ENCODE measurements at regions not wholly inside any gene's neighbourhood (a gene's known extent, or its start where the extent isn't known, plus 50 kb on each side); places are given as distances from the start of the nearest gene placed in this dataset.

DNA sequence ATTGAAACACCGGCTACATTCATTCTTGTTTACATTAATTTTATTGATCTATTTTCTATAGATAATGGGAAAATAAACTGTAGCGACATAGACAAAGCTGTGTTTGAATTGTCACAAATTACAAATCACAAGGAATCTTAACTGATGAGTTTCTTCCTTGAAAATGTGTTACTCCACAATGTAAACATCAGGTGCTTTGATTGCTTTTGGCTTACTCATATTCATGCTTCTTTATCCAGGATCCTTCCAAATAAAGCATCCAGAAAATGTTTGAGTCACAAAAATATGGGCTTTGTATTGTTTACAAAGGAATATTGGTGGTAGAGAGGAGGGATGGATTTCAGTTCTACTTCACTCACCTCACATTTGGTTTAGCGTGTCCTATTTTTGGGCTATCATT lies 64.0 kb downstream of the BMP2 start:
- no peak overlapping the region for H3K4ac ChIP-seq (ENCODE audit: low read depth, low read length)
- H3K9ac ChIP-seq (ENCODE audit: low read length) = no peak overlapping the region
- H3K18ac ChIP-seq (ENCODE audit: low read length) = no peak overlapping the region
- H2BK120ac ChIP-seq (ENCODE audit: insufficient read depth, low read length, poor library complexity) = no peak overlapping the region
- no peak overlapping the region for H2AFZ ChIP-seq (ENCODE audit: insufficient read depth, low read length, poor library complexity)
- H2BK12ac ChIP-seq (ENCODE audit: low read length) = no peak overlapping the region
- no peaks in the 10 kb centered on the region for H3K36me3 ChIP-seq (ENCODE audit: control insufficient read depth in 1 of 2, insufficient read depth in 2 of 2, low read length in 2 of 2)
- no peaks in the 10 kb centered on the region for H3K27me3 ChIP-seq (ENCODE audit: insufficient read depth, low read length)
- H3K23ac ChIP-seq (ENCODE audit: low read length) = no peak overlapping the region
- no peak overlapping the region for H2BK5ac ChIP-seq (ENCODE audit: low read depth, low read length, poor library complexity)
- no peak overlapping the region for H4K8ac ChIP-seq (ENCODE audit: low read depth, low read length)
- DNase-seq = no peak
- H3K79me1 ChIP-seq (ENCODE audit: low read length) = no peaks in the 10 kb centered on the region
- no peaks in the 10 kb centered on the region for H3K79me2 ChIP-seq (ENCODE audit: control insufficient read depth, insufficient read depth, low read length, poor library complexity)
- H3K14ac ChIP-seq (ENCODE audit: low read length) = no peak overlapping the region
- H3K9me3 ChIP-seq (ENCODE audit: insufficient read depth, low read depth, low read length) = no peaks in the 10 kb centered on the region
- no peaks in the 10 kb centered on the region for H3K4me1 ChIP-seq (ENCODE audit: control insufficient read depth in 1 of 2, insufficient read depth in 2 of 2, low read length in 2 of 2)
- no peak overlapping the region for H4K91ac ChIP-seq (ENCODE audit: low read depth, low read length)
- no peak overlapping the region for H3K4me2 ChIP-seq (ENCODE audit: low read length)
- H4K12ac ChIP-seq (ENCODE audit: low read depth, low read length) = no peak overlapping the region
- no CpG with 5 or more reads among the region's 3 CpGs for WGBS (ENCODE audit: extremely low coverage, insufficient coverage, insufficient read length)
- H2AK5ac ChIP-seq (ENCODE audit: low read length) = no peak overlapping the region
- no peak overlapping the region for H3K27ac ChIP-seq (ENCODE audit: low read depth, low read length)
- H3K4me3 ChIP-seq (ENCODE audit: low read depth, low read length) = no peak overlapping the region

DNA sequence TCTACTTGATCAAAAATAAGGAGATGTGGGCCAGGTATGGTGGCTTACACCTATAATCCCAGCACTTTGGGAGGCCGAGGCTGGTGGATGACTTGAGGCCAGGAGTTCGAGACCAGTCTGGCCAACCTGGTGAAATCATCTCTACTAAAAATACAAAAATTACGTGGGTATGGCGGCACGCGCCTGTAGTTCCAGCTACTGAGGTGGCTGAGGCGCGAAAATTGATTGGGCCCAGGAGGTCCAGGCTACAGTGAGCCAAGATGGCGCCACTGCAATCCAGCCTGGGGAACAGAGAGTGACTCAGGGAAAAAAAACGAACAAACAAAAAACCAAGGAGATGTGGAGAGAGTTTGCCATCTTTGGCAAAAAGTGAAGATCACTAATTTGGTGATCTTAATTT lies 65.3 kb downstream of the BMP2 start:
- Histone ChIP-seq H3K23ac (ENCODE audit: low read length) (no peak overlapping the region), H3K27ac (ENCODE audit: low read depth, low read length) (no peak overlapping the region), H3K9me3 (ENCODE audit: insufficient read depth, low read depth, low read length) (no peaks in the 10 kb centered on the region), H2AK5ac (ENCODE audit: low read length) (no peak overlapping the region), H3K9ac (ENCODE audit: low read length) (no peak overlapping the region), H2BK120ac (ENCODE audit: insufficient read depth, low read length, poor library complexity) (no peak overlapping the region), H3K18ac (ENCODE audit: low read length) (no peak overlapping the region), H3K4me2 (ENCODE audit: low read length) (no peak overlapping the region), H2BK5ac (ENCODE audit: low read depth, low read length, poor library complexity) (no peak overlapping the region), H4K12ac (ENCODE audit: low read depth, low read length) (no peak overlapping the region), H3K4ac (ENCODE audit: low read depth, low read length) (no peak overlapping the region), H4K91ac (ENCODE audit: low read depth, low read length) (no peak overlapping the region), H3K4me3 (ENCODE audit: low read depth, low read length) (no peak overlapping the region), H2AFZ (ENCODE audit: insufficient read depth, low read length, poor library complexity) (no peak overlapping the region), H2BK12ac (ENCODE audit: low read length) (no peak overlapping the region), H3K79me1 (ENCODE audit: low read length) (no peaks in the 10 kb centered on the region), H3K14ac (ENCODE audit: low read length) (no peak overlapping the region), H4K8ac (ENCODE audit: low read depth, low read length) (no peak overlapping the region), H3K4me1 (ENCODE audit: control insufficient read depth in 1 of 2, insufficient read depth in 2 of 2, low read length in 2 of 2) (no peaks in the 10 kb centered on the region), H3K79me2 (ENCODE audit: control insufficient read depth, insufficient read depth, low read length, poor library complexity) (no peaks in the 10 kb centered on the region), H3K36me3 (ENCODE audit: control insufficient read depth in 1 of 2, insufficient read depth in 2 of 2, low read length in 2 of 2) (no peaks in the 10 kb centered on the region), H3K27me3 (ENCODE audit: insufficient read depth, low read length) (no peaks in the 10 kb centered on the region)
- no peak for DNase-seq
- WGBS (ENCODE audit: extremely low coverage, insufficient coverage, insufficient read length) = no CpG with 5 or more reads among the region's 10 CpGs

DNA sequence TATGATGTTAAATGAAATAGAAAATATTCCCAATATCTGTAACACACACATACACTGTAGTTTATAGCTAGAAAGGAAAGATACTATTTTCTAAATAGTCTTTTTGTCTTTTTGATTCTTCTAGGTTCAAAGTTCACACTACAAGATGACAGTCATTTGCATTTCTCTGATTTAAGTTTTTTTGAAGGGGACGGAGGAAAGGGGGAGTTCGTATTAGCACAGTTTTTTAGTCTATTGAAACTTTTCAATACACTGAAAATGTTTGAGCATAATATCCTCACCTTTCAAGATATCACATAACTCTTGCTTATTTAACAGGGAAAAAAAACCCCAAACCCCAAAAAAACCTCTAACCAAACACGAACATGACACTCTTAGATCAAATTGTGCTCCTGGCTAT lies 68.1 kb downstream of the BMP2 start:
- WGBS (ENCODE audit: extremely low coverage, insufficient coverage, insufficient read length) = no CpG with 5 or more reads among the region's 3 CpGs

DNA sequence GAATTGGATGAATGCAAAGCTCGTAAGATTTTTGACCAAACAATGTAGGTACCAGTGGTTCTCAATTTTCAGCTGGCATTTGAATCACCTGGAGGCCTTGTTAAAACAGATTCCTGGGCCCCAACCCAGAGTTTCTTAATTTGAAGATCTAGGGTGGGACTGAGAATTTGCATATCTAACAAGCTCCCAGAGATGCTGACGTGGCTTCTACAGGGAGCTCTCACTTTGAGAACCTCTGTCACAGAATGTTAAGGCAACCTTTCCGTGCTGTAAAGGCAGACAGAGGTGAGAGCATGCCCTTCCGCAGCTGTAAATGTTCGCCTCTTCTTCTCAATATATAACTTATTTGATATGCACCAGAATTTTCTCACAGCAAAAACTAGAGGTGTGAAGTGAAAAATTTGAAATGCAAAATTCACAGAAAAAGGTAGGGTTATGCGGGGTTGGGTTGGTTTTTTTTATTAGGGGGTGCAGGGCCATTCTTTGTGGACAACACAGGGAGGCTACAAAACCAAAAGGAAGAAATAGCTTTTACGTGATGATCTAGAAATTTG lies 69.4 kb downstream of the BMP2 start:
- Histone ChIP-seq H3K79me2 (ENCODE audit: control insufficient read depth, insufficient read depth, low read length, poor library complexity) (no peaks in the 10 kb centered on the region), H3K27me3 (ENCODE audit: insufficient read depth, low read length) (no peaks in the 10 kb centered on the region), H2BK120ac (ENCODE audit: insufficient read depth, low read length, poor library complexity) (no peak overlapping the region), H3K27ac (ENCODE audit: low read depth, low read length) (no peak overlapping the region), H3K14ac (ENCODE audit: low read length) (no peak overlapping the region), H4K8ac (ENCODE audit: low read depth, low read length) (no peak overlapping the region), H3K4me1 (ENCODE audit: control insufficient read depth in 1 of 2, insufficient read depth in 2 of 2, low read length in 2 of 2) (no peaks in the 10 kb centered on the region), H4K12ac (ENCODE audit: low read depth, low read length) (no peak overlapping the region), H3K36me3 (ENCODE audit: control insufficient read depth in 1 of 2, insufficient read depth in 2 of 2, low read length in 2 of 2) (no peaks in the 10 kb centered on the region), H4K91ac (ENCODE audit: low read depth, low read length) (no peak overlapping the region), H3K23ac (ENCODE audit: low read length) (no peak overlapping the region), H3K18ac (ENCODE audit: low read length) (no peak overlapping the region), H3K9me3 (ENCODE audit: insufficient read depth, low read depth, low read length) (no peaks in the 10 kb centered on the region), H3K4me3 (ENCODE audit: low read depth, low read length) (no peak overlapping the region), H2BK5ac (ENCODE audit: low read depth, low read length, poor library complexity) (no peak overlapping the region), H3K4me2 (ENCODE audit: low read length) (no peak overlapping the region), H2BK12ac (ENCODE audit: low read length) (no peak overlapping the region), H2AFZ (ENCODE audit: insufficient read depth, low read length, poor library complexity) (no peak overlapping the region), H2AK5ac (ENCODE audit: low read length) (no peak overlapping the region), H3K4ac (ENCODE audit: low read depth, low read length) (no peak overlapping the region), H3K9ac (ENCODE audit: low read length) (no peak overlapping the region), H3K79me1 (ENCODE audit: low read length) (no peaks in the 10 kb centered on the region)
- DNase-seq = no peak
- WGBS (ENCODE audit: extremely low coverage, insufficient coverage, insufficient read length) = 100% methylated on average over 1 of the region's 7 CpGs

More for the DNA sequence above, 68.1 kb downstream of the BMP2 start:
- Histone ChIP-seq H3K4me3 (ENCODE audit: low read depth, low read length) (no peak overlapping the region), H4K12ac (ENCODE audit: low read depth, low read length) (no peak overlapping the region), H3K4me1 (ENCODE audit: control insufficient read depth in 1 of 2, insufficient read depth in 2 of 2, low read length in 2 of 2) (no peaks in the 10 kb centered on the region), H3K4me2 (ENCODE audit: low read length) (no peak overlapping the region), H3K79me1 (ENCODE audit: low read length) (no peaks in the 10 kb centered on the region), H3K79me2 (ENCODE audit: control insufficient read depth, insufficient read depth, low read length, poor library complexity) (no peaks in the 10 kb centered on the region), H2BK5ac (ENCODE audit: low read depth, low read length, poor library complexity) (no peak overlapping the region), H3K9ac (ENCODE audit: low read length) (no peak overlapping the region), H2BK120ac (ENCODE audit: insufficient read depth, low read length, poor library complexity) (no peak overlapping the region), H4K8ac (ENCODE audit: low read depth, low read length) (no peak overlapping the region), H4K91ac (ENCODE audit: low read depth, low read length) (no peak overlapping the region), H3K18ac (ENCODE audit: low read length) (no peak overlapping the region), H3K27ac (ENCODE audit: low read depth, low read length) (no peak overlapping the region), H2AK5ac (ENCODE audit: low read length) (no peak overlapping the region), H2BK12ac (ENCODE audit: low read length) (no peak overlapping the region), H3K4ac (ENCODE audit: low read depth, low read length) (no peak overlapping the region), H3K36me3 (ENCODE audit: control insufficient read depth in 1 of 2, insufficient read depth in 2 of 2, low read length in 2 of 2) (no peaks in the 10 kb centered on the region), H3K14ac (ENCODE audit: low read length) (no peak overlapping the region), H3K23ac (ENCODE audit: low read length) (no peak overlapping the region), H3K9me3 (ENCODE audit: insufficient read depth, low read depth, low read length) (no peaks in the 10 kb centered on the region), H2AFZ (ENCODE audit: insufficient read depth, low read length, poor library complexity) (no peak overlapping the region), H3K27me3 (ENCODE audit: insufficient read depth, low read length) (no peaks in the 10 kb centered on the region)
- no peak for DNase-seq

Measured in trophoblast cell (in vitro differentiated cells and primary cell).